ENCODE measurements at regions not wholly inside any gene's neighbourhood (a gene's known extent, or its start where the extent isn't known, plus 50 kb on each side); places are given as distances from the start of the nearest gene placed in this dataset.

- Histone ChIP-seq H3K4me2 (ENCODE audit: low read depth, low read length) (no peak overlapping the region), H3K9me1 (ENCODE audit: insufficient read depth, low read length) (no peaks in the 10 kb centered on the region), H3K9me3 (ENCODE audit: control insufficient read depth, insufficient read depth, low read length) (peaks cover 4% of the 10 kb centered on the region), H2BK15ac (ENCODE audit: low read depth, low read length) (no peak overlapping the region), H3K27ac (ENCODE audit: insufficient read depth, low read length) (no peak overlapping the region), H2BK5ac (ENCODE audit: low read depth, low read length, poor library complexity, severe bottlenecking) (no peak overlapping the region), H3K4me1 (ENCODE audit: control insufficient read depth, insufficient read depth, low read length) (no peaks in the 10 kb centered on the region), H3K23ac (ENCODE audit: low read depth, low read length) (no peak overlapping the region), H2AFZ (replicated peaks; ENCODE audit: low read length, poor library complexity) (no peak overlapping the region), H4K5ac (ENCODE audit: low read depth, low read length) (no peak overlapping the region), H3K27me3 (ENCODE audit: control insufficient read depth, insufficient read depth, low read length) (no peaks in the 10 kb centered on the region), H3K56ac (ENCODE audit: extremely low read depth, insufficient read depth, low read length) (no peak overlapping the region), H2BK20ac (ENCODE audit: low read depth, low read length) (no peak overlapping the region), H3K79me1 (ENCODE audit: low read depth in 1 of 2, low read length in 2 of 2) (no peaks in the 10 kb centered on the region), H2BK120ac (ENCODE audit: low read depth, low read length) (no peak overlapping the region), H3K4ac (ENCODE audit: low read depth, low read length) (no peak overlapping the region), H4K20me1 (ENCODE audit: insufficient read depth, low read length) (no peaks in the 10 kb centered on the region), H3K36me3 (ENCODE audit: control insufficient read depth, insufficient read depth, low read length) (no peaks in the 10 kb centered on the region), H3K18ac (ENCODE audit: low read depth, low read length) (no peak overlapping the region), H4K8ac (ENCODE audit: low read depth in 2 of 2, low read length in 2 of 2) (no peak overlapping the region), H3K14ac (replicated peaks; ENCODE audit: low read depth, low read length) (no peak overlapping the region), H2AK9ac (replicated peaks; ENCODE audit: low read depth, low read length, poor library complexity) (no peak overlapping the region), H4K91ac (ENCODE audit: insufficient read depth, low read depth, low read length) (no peak overlapping the region), H3K9ac (ENCODE audit: low read depth, low read length) (no peak overlapping the region), H3K4me3 (ENCODE audit: insufficient read depth, low read depth, low read length) (no peak overlapping the region), H2AK5ac (ENCODE audit: low read depth, low read length) (no peak overlapping the region)
- WGBS, 2 experiments (ENCODE audit: extremely low coverage in 2 of 2, insufficient read length in 1 of 2) = no CpG with 5 or more reads among the region's 2 CpGs
- intact Hi-C loops (cut with micrococcal nuclease) = no loop called here
- TF ChIP-seq ELK1 (IDR thresholded peaks at IDR 0.05; ENCODE audit: borderline replicate concordance, low read depth, low read length) (no peak), MAZ (IDR thresholded peaks at IDR 0.05; ENCODE audit: borderline replicate concordance, low read depth, low read length) (no peak), RFX5 (IDR thresholded peaks at IDR 0.05; ENCODE audit: low read depth, low read length) (no peak), MAFK (IDR thresholded peaks at IDR 0.05; ENCODE audit: low read depth, low read length) (no peak), SMC3 (IDR thresholded peaks at IDR 0.05; ENCODE audit: low read depth, low read length) (no peak), BHLHE40 (IDR thresholded peaks at IDR 0.05; ENCODE audit: low read depth, low read length) (no peak), NFE2L2 (IDR thresholded peaks at IDR 0.05; ENCODE audit: low read depth, low read length) (no peak), USF2 (IDR thresholded peaks at IDR 0.05; ENCODE audit: low read depth, low read length) (no peak), RCOR1 (IDR thresholded peaks at IDR 0.05; ENCODE audit: insufficient replicate concordance, low read length) (no peak), POLR2A (IDR thresholded peaks at IDR 0.05; ENCODE audit: low read depth, low read length) (no peak), CEBPB (IDR thresholded peaks at IDR 0.05; ENCODE audit: low read depth, low read length) (no peak), MXI1 (IDR thresholded peaks at IDR 0.05; ENCODE audit: borderline replicate concordance, low read depth, low read length) (no peak), FOS (IDR thresholded peaks at IDR 0.05; ENCODE audit: low read depth, low read length) (no peak)
- BruUV-seq (replicated peaks) = no TSS peak
- CTCF ChIA-PET = no interaction called here
- dilution Hi-C loops (cut with HindIII; ENCODE audit: low sequenced_read_pairs, unreplicated experiment) = no loop called here
- in situ Hi-C loops (cut with MboI; ENCODE audit: low sequenced_read_pairs) = no loop called here
- ATAC-seq (ENCODE audit: low read depth) (no peak), DNase-seq (no peak)
- POLR2A ChIA-PET (ENCODE audit: unreplicated experiment) = no interaction called here
Observed at GRCh38 chr5:105042623-105043022, 1480.0 kb upstream of the NUDT12 start.

Measured in IMR-90 (cell line).